K562 (cell line): ENCODE measurements at regions not wholly inside any gene's neighbourhood (a gene's known extent, or its start where the extent isn't known, plus 50 kb on each side); places are given as distances from the start of the nearest gene placed in this dataset.
A peak's percentile ranks its signal among the peaks of the same experiment; 100 is the strongest.

Experiments
- ATAC-seq: fragments of 200-7000 bp; cut with Tn5 transposase; 3 replicates; pipeline ENCODE4 v1.9.1; 2020; ENCODE audit warnings: moderate library complexity
- BruUV-seq: library from RNA; stranded (reverse); fragments of 400-500 nt; replicated peaks from 2 replicates; lab custom pipeline; 2021; lab: Mats Ljungman, UMichigan
- CTCF ChIA-PET: fragments of 300-600 bp; formaldehyde crosslinking; extraction: SDS; loops from one replicate; lab custom pipeline; 2021; ENCODE audit warnings: low intra/inter-chr PET ratio; lab: Yijun Ruan, JAX
- POLR2A ChIA-PET: fragments of 300-600, 350-650 bp; sonication (Branson Sonifier 250); formaldehyde crosslinking; extraction: SDS; loops from one replicate; lab custom pipeline; 2021; ENCODE audit warnings: antibody characterized with exemption, inconsistent platforms; lab: Yijun Ruan, JAX
- DNase-seq, 4 experiments: peaks; one replicate each; pipeline versions ENCODE4 v3.0.0 to v3.0.0-alpha.2; 2011 to 2018; ENCODE audit warnings: low spot score in 3 of 4, mixed read lengths in 3 of 4; ENCODE audit errors: extremely low read depth in 1 of 4
- FAIRE-seq: peaks from 2 replicates; lab custom pipeline; 2011; peaks lifted over from hg19 to GRCh38; lab: Jason Lieb, UNC
- H2AFZ ChIP-seq: 2 replicates; pipeline ENCODE4 v1.6.0; 2011; ENCODE audit warnings: low read depth, low read length, control low read depth, inconsistent platforms
- H3K27ac ChIP-seq: fragments of 200-600 bp; 3 replicates; pipeline ENCODE4 v1.8.0; 2011; ENCODE audit warnings: low read depth, mild to moderate bottlenecking, control low read depth, inconsistent platforms, low read length, moderate library complexity, mixed read lengths; ENCODE audit errors: extremely low read depth
- H3K27me3 ChIP-seq, 2 experiments: fragments of 300-600 bp in 1 of 2; 2 replicates in 1 of 2; 3 replicates in 1 of 2; pipeline versions ENCODE4 v1.6.0 to v1.8.0; 2011; ENCODE audit warnings: inconsistent platforms in 2 of 2, low read length in 2 of 2, mild to moderate bottlenecking in 1 of 2, mixed read lengths in 1 of 2, moderate library complexity in 1 of 2; ENCODE audit not compliant: control insufficient read depth in 2 of 2, insufficient read depth in 2 of 2
- H3K36me3 ChIP-seq: fragments of 300-600 bp; 3 replicates; pipeline ENCODE4 v1.8.0; 2011; ENCODE audit warnings: mild to moderate bottlenecking, low read length, inconsistent platforms; ENCODE audit not compliant: control insufficient read depth, insufficient read depth
- H3K4me1 ChIP-seq, 2 experiments: fragments of 200-600 bp in 1 of 2; replicated peaks in 1 of 2; 2 replicates in 1 of 2; 3 replicates in 1 of 2; pipeline versions ENCODE4 v1.5.1 to v1.8.0; 2011; ENCODE audit warnings: inconsistent platforms in 2 of 2, low read length in 2 of 2, mild to moderate bottlenecking in 1 of 2, mixed read lengths in 1 of 2, moderate library complexity in 1 of 2; ENCODE audit not compliant: control insufficient read depth in 2 of 2, insufficient read depth in 2 of 2
- H3K4me2 ChIP-seq: 2 replicates; pipeline ENCODE4 v1.6.1; 2011; ENCODE audit warnings: low read length, control low read depth, inconsistent platforms, mixed read lengths; ENCODE audit not compliant: insufficient read depth
- H3K4me3 ChIP-seq: fragments of 200-600 bp; sonication (generic), shearing (Covaris generic); 2 replicates; pipeline ENCODE4 v1.5.1; 2016; ENCODE audit warnings: control low read depth, inconsistent platforms
- H3K79me2 ChIP-seq: fragments of 200-600 bp; 3 replicates; pipeline ENCODE4 v1.8.0; 2011; ENCODE audit warnings: low read length, inconsistent platforms; ENCODE audit not compliant: control insufficient read depth, insufficient read depth
- H3K9ac ChIP-seq, 2 experiments: 2 replicates each; pipeline versions ENCODE4 v1.6.0 to v1.6.1; 2011; ENCODE audit warnings: low read depth in 2 of 2, low read length in 2 of 2, control low read depth in 1 of 2, inconsistent platforms in 1 of 2, mild to moderate bottlenecking in 1 of 2, mixed read lengths in 1 of 2; ENCODE audit not compliant: insufficient read depth in 1 of 2
- H3K9me1 ChIP-seq: one replicate; pipeline ENCODE4 v1.6.0; 2011; ENCODE audit warnings: inconsistent platforms, mild to moderate bottlenecking, low read length, moderate library complexity; ENCODE audit not compliant: control insufficient read depth, insufficient read depth
- H3K9me3 ChIP-seq: replicated peaks from 2 replicates; pipeline ENCODE4 v1.5.1; 2011; ENCODE audit warnings: low read depth, low read length, inconsistent platforms; ENCODE audit not compliant: control insufficient read depth, insufficient read depth
- H4K20me1 ChIP-seq: replicated peaks from 2 replicates; pipeline ENCODE4 v1.6.1; 2011; ENCODE audit warnings: low read length, inconsistent platforms, mixed read lengths; ENCODE audit not compliant: control insufficient read depth, insufficient read depth
- ATF1 ChIP-seq, 2 experiments: fragments of 450-650 bp in 1 of 2; IDR thresholded peaks; 2 replicates each; pipeline ENCODE4 v1.6.1; 2016; ENCODE audit warnings: missing compliant biosample characterization in 1 of 2, missing genetic modification characterization in 1 of 2
- MAFF ChIP-seq: IDR thresholded peaks from 2 replicates; pipeline ENCODE4 v1.6.1; 2012; ENCODE audit warnings: low read length, improper control_type of control experiment
- TAL1 ChIP-seq: fragments of 450-650 bp; IDR thresholded peaks from 2 replicates; pipeline ENCODE4 v1.6.1; 2016; ENCODE audit warnings: mild to moderate bottlenecking
- ZNF316 ChIP-seq: fragments of 450-650 bp; IDR thresholded peaks from 2 replicates; pipeline ENCODE4 v1.6.1; 2016
- WGBS: fragments of 100-300 bp; shearing (Covaris generic); methylation state at CpG from one replicate; pipeline ENCODE4 v1.1.6; 2016; ENCODE audit warnings: low coverage, mixed read lengths; ENCODE audit not compliant: insufficient coverage; ENCODE audit errors: missing lambda C conversion rate; 5-methylcytosine and 5-hydroxymethylcytosine counted together
- in situ Hi-C: fragments of 300-500 bp; cut with MboI; formaldehyde crosslinking; loops from 4 replicates; pipeline ENCODE4 v1.15.0; 2018; ENCODE audit warnings: inconsistent platforms, mixed read lengths
- intact Hi-C: fragments of 100-400 bp; cut with micrococcal nuclease; formaldehyde crosslinking; loops from 2 replicates; pipeline ENCODE4 v1.14.2; 2022

DNA sequence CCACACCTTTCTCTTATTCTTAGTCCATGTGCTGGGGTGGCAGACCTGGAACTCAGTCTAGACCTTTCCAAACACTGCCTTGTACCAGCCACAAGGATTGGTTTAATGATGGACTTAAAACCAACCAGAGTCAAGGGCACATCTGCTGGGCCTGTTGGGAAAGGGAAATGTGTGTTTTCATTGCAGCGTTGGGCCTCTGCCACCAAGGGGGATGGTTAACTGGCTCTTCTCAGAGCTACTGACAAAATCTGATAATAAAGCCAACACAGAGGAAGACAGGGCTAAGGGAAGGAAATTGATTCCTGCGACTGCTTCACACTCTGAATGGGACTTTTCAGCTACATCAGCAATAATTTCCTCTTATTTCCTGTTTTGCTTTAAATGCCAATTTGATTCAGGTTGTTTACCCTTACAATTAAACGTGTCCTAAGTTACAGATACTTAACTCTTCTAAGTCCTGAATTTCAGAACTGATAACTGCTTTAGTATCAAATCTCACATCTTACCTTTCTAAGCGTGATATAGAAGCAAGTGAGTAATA, 68.4 kb upstream of the MALRD1 start:
- no peaks in the 10 kb centered on the region for H3K79me2 ChIP-seq
- no peaks in the 10 kb centered on the region for H3K27me3 ChIP-seq
- H3K4me1 ChIP-seq, result no peaks in the 10 kb centered on the region
- ChIA-PET POLR2A (no interaction called here), CTCF (no interaction called here)
- FAIRE-seq (no peak), ATAC-seq (no peak), DNase-seq (no peak)
- no peaks in the 10 kb centered on the region for H3K9me3 ChIP-seq
- TF ChIP-seq ZNF316 (peak; percentile 37; the same call in 1 of the 2 replicates), MAFF (peak; percentile 49), ATF1 (CRISPR knock-in tag; IDR thresholded peaks at IDR 0.05) (no peak), ATF1 (tag; IDR thresholded peaks at IDR 0.05) (no peak)
- no peaks in the 10 kb centered on the region for H3K36me3 ChIP-seq
- H3K27ac ChIP-seq, result no peak overlapping the region
- no peak overlapping the region for H3K9ac ChIP-seq
- no peak overlapping the region for H3K4me2 ChIP-seq
- in situ Hi-C loops (no loop called here), intact Hi-C loops (no loop called here)
- no peaks in the 10 kb centered on the region for H3K9me1 ChIP-seq
- no peak overlapping the region for H2AFZ ChIP-seq
- 5% methylated on average over 4 of the region's 4 CpGs for WGBS
- no peak overlapping the region for H3K4me3 ChIP-seq
- no peaks in the 10 kb centered on the region for H4K20me1 ChIP-seq
- BruUV-seq, result no TSS peak

- H3K9ac ChIP-seq, result no peak overlapping the region
- FAIRE-seq, result no peak
- no peak overlapping the region for H2AFZ ChIP-seq
- no peaks in the 10 kb centered on the region for H3K36me3 ChIP-seq
- no peaks in the 10 kb centered on the region for H3K4me1 ChIP-seq
- no peak overlapping the region for H3K27ac ChIP-seq
- no TSS peak for BruUV-seq
- no peaks in the 10 kb centered on the region for H3K79me2 ChIP-seq
- H3K4me3 ChIP-seq, result no peak overlapping the region
- intact Hi-C loops (no loop called here), in situ Hi-C loops (no loop called here)
- H3K27me3 ChIP-seq, result no peaks in the 10 kb centered on the region
- ATAC-seq, result no peak
- ChIA-PET POLR2A (no interaction called here), CTCF (no interaction called here)
- no peak for DNase-seq
- WGBS, result 0% methylated on average over 3 of the region's 3 CpGs
- no peaks in the 10 kb centered on the region for H3K9me3 ChIP-seq
- no peak overlapping the region for H3K4me2 ChIP-seq
- no peaks in the 10 kb centered on the region for H4K20me1 ChIP-seq
- no peaks in the 10 kb centered on the region for H3K9me1 ChIP-seq
- TF ChIP-seq TAL1, result no peak
- TF ChIP-seq, all 486 proteins: peak for 0
Observed at GRCh38 chr10:18984531-18984930, 64.1 kb upstream of the MALRD1 start.
